GM21423 (cell line): ENCODE measurements at regions not wholly inside any gene's neighbourhood (a gene's known extent, or its start where the extent isn't known, plus 50 kb on each side); places are given as distances from the start of the nearest gene placed in this dataset.
A peak's percentile ranks its signal among the peaks of the same experiment; 100 is the strongest.
"Not testable (repeated sequence)": the region's sequence is repeated elsewhere in the genome, so short reads cannot be mapped to it uniquely, and the experiment has no call there.

Source experiments
- ATAC-seq: cut with Tn5 transposase; IDR thresholded peaks from one replicate; pipeline ENCODE4 v1.9.1; 2021; ENCODE audit warnings: mild to moderate bottlenecking, moderate library complexity; ENCODE audit not compliant: unreplicated experiment

GRCh38 chr4:128690011-128690410 is 119.5 kb upstream of the JADE1 start:
- ATAC-seq: no peak

DNA sequence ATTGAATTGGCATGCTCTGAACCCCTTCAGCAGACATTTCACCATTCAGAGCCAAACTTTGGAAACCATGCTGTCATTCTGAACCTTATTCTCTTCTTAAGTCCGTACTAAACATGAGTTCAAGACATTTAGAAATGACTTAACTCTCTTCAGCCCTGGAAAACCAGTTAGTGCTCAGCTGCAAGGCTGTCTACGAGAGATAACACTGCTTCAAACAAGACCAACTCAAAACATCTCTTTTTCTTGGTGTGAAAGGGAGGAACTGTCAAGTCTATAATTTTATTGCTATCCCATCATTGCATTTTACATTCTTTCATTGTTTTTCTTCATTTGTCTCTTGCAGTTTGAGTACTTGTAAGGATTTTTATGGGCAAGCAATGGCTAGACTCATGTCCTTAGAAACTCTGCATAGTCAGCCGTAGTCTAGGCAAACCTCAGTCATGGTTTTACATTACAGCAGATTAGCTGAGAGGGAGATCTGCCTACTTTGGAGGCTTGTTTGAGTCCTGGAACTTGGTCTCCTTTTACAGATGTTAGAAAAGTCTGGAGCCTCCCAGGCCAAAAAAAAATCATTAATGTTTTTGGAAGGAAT is 120.6 kb upstream of the JADE1 start:
- ATAC-seq: no peak

- no peak for ATAC-seq
These were observed 121.3 kb upstream of the JADE1 start for GRCh38 chr4:128688033-128688721.

GRCh38 chr4:128686810-128687209 is 122.7 kb upstream of the JADE1 start:
- ATAC-seq: no peak

- no peak for ATAC-seq
These were observed 123.5 kb upstream of the JADE1 start for GRCh38 chr4:128686032-128686465.

- no peak for ATAC-seq
These were observed 125.5 kb upstream of the JADE1 start for GRCh38 chr4:128684016-128684415.

DNA sequence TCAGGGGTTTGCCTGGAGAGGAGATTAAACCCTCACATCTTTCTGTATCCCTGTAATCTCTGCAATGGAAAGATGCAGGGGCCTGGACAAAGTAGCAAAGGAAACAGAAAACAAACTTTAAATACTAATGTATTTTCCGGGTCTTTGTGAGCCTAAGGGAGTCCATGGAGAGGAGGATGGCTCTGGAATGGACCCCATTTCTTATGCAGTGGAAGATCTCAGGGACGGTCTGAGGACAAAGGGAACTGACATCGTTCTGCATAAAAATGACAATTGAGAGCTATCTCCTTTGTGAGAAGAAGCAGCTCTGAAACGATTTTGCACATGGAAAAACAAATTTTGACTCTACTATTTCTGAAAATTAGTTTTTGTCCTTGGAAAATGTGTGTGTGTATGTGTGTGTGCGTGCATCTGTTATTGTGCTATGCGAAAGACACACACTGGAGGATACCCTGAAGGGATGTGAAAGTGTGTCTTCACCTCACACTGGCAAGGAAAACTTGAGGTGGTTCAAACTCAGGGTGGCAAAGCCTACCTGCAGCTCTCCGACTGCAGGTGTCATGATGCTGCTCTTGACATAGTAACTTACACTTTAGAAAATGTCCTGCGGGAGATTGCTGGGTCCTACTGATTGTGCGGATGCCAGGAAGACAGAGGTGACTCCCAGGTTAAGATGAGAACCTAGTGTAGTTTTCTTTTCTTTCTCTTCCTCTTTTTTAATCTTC is 126.4 kb upstream of the JADE1 start:
- no peak for ATAC-seq

- ATAC-seq: no peak
These were observed 133.4 kb upstream of the JADE1 start for GRCh38 chr4:128676095-128676494.

GRCh38 chr4:128675083-128675482 is 134.4 kb upstream of the JADE1 start:
- ATAC-seq: peak; percentile 95

- not testable (repeated sequence) for ATAC-seq
These were observed 136.3 kb upstream of the JADE1 start for GRCh38 chr4:128673159-128673558.

- ATAC-seq: not testable (repeated sequence)
These were observed 136.9 kb upstream of the JADE1 start for GRCh38 chr4:128672596-128672995.

DNA sequence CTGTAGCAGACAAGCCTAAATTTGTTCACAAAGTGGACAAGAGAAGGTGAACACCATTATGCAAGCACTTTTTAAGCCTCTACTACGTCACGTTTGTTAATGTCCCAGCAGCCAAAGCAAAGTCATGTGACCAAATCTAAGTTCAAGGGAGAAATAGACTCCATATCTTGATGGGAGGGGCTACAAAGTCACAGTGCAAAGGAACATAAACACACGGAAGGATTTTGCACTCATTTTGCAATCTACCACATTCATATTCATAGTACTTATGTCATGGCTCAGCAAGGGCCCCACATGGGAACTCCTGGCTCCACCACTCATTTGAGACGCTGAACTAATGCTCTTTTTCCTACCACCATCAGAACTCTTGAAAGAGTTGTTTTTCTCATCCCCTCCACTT is 139.0 kb upstream of the JADE1 start:
- no peak for ATAC-seq

GRCh38 chr4:128668566-128668965 is 140.9 kb upstream of the JADE1 start:
- ATAC-seq: no peak

GRCh38 chr4:128665514-128665913 is 144.0 kb upstream of the JADE1 start:
- ATAC-seq: no peak

- peak; percentile 92 for ATAC-seq
These were observed 146.2 kb upstream of the JADE1 start for GRCh38 chr4:128663325-128663724.

GRCh38 chr4:128661479-128661878 is 148.0 kb upstream of the JADE1 start:
- ATAC-seq: no peak

DNA sequence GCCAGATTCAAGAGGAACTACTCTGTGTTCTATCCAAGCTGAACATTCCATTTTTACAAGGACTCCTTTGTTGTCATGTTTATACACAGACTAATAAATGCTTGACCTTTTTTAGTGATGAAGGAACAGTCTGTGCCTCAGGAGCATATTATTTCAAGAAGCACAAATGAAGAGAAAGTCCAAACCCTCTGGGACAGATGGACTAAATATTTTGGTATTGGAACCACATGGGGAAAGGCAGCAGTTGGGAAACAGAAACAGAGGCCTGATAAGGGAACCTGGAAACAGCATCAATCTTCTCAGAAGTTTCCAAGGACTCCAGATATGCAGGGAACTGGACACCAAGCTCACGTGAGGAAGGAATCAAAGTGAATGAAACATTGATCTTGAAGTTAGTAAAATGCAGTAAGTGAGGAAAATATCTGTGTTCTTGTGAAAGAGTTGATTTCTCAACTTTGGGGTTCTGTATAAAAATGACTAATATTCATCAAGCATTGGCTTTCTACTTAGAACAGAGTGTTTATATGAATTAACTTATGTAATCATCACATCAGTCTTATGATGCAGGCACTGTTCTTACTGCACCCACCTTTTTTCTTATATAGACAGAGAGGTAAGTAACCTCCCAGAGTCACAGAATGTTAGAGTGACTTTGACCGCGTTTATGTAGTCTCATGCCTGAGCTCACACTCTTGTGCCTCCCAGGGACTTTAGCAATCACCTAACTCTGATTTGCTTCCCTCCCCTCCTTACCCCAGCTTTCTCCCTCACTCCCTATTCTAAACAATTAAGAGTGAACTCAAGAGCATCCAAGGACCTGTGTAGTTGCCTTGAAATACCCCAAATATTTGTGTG is 148.9 kb upstream of the JADE1 start:
- no peak for ATAC-seq

GRCh38 chr4:128658214-128658631 is 151.3 kb upstream of the JADE1 start:
- peak; percentile 46 for ATAC-seq

DNA sequence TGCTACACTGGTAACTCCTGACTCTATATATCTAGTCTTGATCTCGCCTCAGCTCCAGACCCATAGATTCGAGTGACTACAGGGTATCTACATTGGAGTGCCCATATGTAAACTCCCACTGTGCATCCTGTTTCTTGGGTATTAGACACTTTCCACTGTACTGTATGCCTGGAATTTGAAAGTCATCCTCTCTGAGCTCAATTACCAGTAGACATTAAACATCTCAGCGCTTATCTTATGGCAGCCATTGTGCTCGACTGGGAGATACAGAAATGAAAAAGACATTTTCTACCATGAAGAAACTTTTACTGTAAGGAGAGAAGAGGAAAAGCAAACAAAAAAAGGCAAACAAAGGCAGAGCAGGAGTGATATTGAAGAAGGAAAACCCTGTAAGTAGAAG is 151.9 kb upstream of the JADE1 start:
- ATAC-seq: no peak

DNA sequence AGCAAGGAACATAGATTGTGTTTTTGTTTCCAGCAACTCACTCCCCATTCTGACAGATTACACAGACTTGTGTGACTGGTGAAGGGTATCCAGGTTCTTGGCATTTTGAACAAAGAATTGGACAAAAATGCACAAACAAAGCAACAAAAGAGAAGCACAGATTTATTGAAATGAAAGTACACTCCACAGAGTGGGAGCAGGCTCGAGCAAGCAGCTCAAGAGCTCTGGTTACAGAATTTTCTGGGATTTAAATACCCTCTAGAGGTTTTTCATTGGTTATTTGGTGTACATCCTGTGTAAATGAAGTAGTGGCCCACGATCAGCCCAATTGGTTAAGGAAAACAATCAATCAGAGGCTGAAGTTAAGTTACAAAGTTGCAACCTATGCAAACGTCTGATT is 155.0 kb upstream of the JADE1 start:
- no peak for ATAC-seq
